HepG2 (cell line): ENCODE measurements at regions not wholly inside any gene's neighbourhood (a gene's known extent, or its start where the extent isn't known, plus 50 kb on each side); places are given as distances from the start of the nearest gene placed in this dataset.

ENCODE experiments used
- CHD4 ChIP-seq: fragments of 200-600 bp; sonication (generic); IDR thresholded peaks from 2 replicates; pipeline ENCODE4 v1.7.0; 2017; ENCODE audit warnings: mild to moderate bottlenecking, low read length, borderline replicate concordance
- IKZF1 ChIP-seq: fragments of 450-650 bp; IDR thresholded peaks from 2 replicates; pipeline ENCODE4 v1.7.1; 2016
- JUN ChIP-seq: sonication (generic); formaldehyde crosslinking; IDR thresholded peaks from 2 replicates; pipeline ENCODE4 v1.4.0; 2020; ENCODE audit warnings: mild to moderate bottlenecking, missing genetic modification reagents
- RBFOX2 ChIP-seq: fragments of 200-400 bp; formaldehyde crosslinking; IDR thresholded peaks from 2 replicates; pipeline ENCODE4 v1.6.1; 2017; ENCODE audit warnings: low read depth, mild to moderate bottlenecking, low read length
- SPEN ChIP-seq: sonication (generic); formaldehyde crosslinking; IDR thresholded peaks from 2 replicates; pipeline ENCODE4 v1.5.1; 2020; ENCODE audit warnings: low read depth, mild to moderate bottlenecking, missing genetic modification reagents
- TBL1XR1 ChIP-seq: fragments of 150-350 bp; IDR thresholded peaks from 2 replicates; pipeline ENCODE4 v1.6.1; 2014; ENCODE audit warnings: borderline replicate concordance, low read length; ENCODE audit not compliant: partially characterized antibody
- ZFP36 ChIP-seq: fragments of 150-350 bp; IDR thresholded peaks from 2 replicates; pipeline ENCODE4 v1.6.1; 2018; ENCODE audit warnings: borderline replicate concordance, low read length, low read depth; ENCODE audit not compliant: partially characterized antibody
- ZNF232 ChIP-seq: sonication (generic); formaldehyde crosslinking; IDR thresholded peaks from 2 replicates; pipeline ENCODE4 v1.4.0; 2020; ENCODE audit warnings: missing genetic modification reagents, borderline replicate concordance
- ZNF660 ChIP-seq: sonication (generic); formaldehyde crosslinking; IDR thresholded peaks from 2 replicates; pipeline ENCODE4 v1.5.1; 2020; ENCODE audit warnings: mild to moderate bottlenecking, low read depth, missing genetic modification reagents, borderline replicate concordance
- TF ChIP-seq, protein P1 (sequence below): sonication (generic); formaldehyde crosslinking; IDR thresholded peaks from 2 replicates; pipeline ENCODE4 v1.5.0; 2020; ENCODE audit warnings: mild to moderate bottlenecking, missing genetic modification reagents, moderate library complexity
- TF ChIP-seq, protein P2 (sequence below): sonication (generic); formaldehyde crosslinking; IDR thresholded peaks from 2 replicates; pipeline ENCODE4 v1.9.0; 2022; ENCODE audit warnings: low read depth, missing genetic modification reagents

DNA sequence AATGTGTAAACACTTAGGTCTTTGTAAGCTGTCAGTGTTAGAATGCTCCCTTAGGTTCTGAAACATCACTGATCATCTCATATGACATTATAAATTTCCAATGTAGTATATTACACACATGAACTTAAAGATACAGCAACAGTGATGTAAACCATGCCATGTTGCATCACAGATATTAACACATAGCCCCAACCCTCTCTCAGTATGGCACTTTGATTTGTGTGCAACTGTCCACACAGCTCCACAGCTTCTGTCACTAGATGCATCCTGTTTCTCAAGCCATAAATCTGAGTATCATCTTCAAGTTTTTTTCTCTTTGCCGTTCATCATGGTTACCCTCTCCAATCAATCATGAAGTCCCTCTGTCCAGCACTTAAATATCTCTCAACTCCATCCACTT is 69.2 kb upstream of the LRP1B start:
- no peak for TF ChIP-seq ZFP36
- TF ChIP-seq IKZF1: no peak
- no peak for TF ChIP-seq TBL1XR1
- no peak for TF ChIP-seq JUN
- no peak for TF ChIP-seq ZNF232 (CRISPR knock-in tag)
- TF ChIP-seq, protein P1, sequence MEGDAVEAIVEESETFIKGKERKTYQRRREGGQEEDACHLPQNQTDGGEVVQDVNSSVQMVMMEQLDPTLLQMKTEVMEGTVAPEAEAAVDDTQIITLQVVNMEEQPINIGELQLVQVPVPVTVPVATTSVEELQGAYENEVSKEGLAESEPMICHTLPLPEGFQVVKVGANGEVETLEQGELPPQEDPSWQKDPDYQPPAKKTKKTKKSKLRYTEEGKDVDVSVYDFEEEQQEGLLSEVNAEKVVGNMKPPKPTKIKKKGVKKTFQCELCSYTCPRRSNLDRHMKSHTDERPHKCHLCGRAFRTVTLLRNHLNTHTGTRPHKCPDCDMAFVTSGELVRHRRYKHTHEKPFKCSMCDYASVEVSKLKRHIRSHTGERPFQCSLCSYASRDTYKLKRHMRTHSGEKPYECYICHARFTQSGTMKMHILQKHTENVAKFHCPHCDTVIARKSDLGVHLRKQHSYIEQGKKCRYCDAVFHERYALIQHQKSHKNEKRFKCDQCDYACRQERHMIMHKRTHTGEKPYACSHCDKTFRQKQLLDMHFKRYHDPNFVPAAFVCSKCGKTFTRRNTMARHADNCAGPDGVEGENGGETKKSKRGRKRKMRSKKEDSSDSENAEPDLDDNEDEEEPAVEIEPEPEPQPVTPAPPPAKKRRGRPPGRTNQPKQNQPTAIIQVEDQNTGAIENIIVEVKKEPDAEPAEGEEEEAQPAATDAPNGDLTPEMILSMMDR (CRISPR knock-in tag): no peak
- TF ChIP-seq SPEN (CRISPR knock-in tag): no peak
- no peak for TF ChIP-seq ZNF660 (CRISPR knock-in tag)
- TF ChIP-seq, protein P2, sequence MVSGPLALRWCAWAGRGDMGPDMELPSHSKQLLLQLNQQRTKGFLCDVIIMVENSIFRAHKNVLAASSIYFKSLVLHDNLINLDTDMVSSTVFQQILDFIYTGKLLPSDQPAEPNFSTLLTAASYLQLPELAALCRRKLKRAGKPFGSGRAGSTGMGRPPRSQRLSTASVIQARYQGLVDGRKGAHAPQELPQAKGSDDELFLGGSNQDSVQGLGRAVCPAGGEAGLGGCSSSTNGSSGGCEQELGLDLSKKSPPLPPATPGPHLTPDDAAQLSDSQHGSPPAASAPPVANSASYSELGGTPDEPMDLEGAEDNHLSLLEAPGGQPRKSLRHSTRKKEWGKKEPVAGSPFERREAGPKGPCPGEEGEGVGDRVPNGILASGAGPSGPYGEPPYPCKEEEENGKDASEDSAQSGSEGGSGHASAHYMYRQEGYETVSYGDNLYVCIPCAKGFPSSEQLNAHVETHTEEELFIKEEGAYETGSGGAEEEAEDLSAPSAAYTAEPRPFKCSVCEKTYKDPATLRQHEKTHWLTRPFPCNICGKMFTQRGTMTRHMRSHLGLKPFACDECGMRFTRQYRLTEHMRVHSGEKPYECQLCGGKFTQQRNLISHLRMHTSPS (CRISPR knock-in tag): no peak
- no peak for TF ChIP-seq RBFOX2
- no peak for TF ChIP-seq CHD4
